ENCODE measurements at regions not wholly inside any gene's neighbourhood (a gene's known extent, or its start where the extent isn't known, plus 50 kb on each side); places are given as distances from the start of the nearest gene placed in this dataset.

DNA sequence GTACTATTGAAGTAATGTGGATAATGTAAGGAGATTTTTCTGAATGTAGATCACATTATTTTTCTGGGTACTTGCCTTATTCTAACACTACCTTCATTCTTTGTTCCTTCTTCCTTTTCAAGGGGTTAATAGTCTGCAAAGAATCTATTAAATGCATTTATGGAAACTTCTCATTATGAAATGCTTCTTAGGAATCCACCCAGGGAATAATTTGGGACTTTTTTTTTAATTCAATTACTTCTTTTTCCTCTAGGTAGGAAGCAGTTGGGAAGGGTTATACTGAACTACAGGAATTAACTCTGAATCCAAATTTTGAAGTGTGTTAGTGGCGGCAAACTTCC lies 173.1 kb downstream of the FOXA2 start:
- TF ChIP-seq ZSCAN18 (CRISPR knock-in tag; IDR thresholded peaks at IDR 0.05) (no peak), JUN (CRISPR knock-in tag; IDR thresholded peaks at IDR 0.05) (no peak), ZNF121 (CRISPR knock-in tag; IDR thresholded peaks at IDR 0.05) (no peak), ESRRA (CRISPR knock-in tag; IDR thresholded peaks at IDR 0.05; ENCODE audit: borderline replicate concordance) (no peak), SMAD3 (CRISPR knock-in tag; IDR thresholded peaks at IDR 0.05; ENCODE audit: borderline replicate concordance) (no peak)
- TF ChIP-seq, protein P1, sequence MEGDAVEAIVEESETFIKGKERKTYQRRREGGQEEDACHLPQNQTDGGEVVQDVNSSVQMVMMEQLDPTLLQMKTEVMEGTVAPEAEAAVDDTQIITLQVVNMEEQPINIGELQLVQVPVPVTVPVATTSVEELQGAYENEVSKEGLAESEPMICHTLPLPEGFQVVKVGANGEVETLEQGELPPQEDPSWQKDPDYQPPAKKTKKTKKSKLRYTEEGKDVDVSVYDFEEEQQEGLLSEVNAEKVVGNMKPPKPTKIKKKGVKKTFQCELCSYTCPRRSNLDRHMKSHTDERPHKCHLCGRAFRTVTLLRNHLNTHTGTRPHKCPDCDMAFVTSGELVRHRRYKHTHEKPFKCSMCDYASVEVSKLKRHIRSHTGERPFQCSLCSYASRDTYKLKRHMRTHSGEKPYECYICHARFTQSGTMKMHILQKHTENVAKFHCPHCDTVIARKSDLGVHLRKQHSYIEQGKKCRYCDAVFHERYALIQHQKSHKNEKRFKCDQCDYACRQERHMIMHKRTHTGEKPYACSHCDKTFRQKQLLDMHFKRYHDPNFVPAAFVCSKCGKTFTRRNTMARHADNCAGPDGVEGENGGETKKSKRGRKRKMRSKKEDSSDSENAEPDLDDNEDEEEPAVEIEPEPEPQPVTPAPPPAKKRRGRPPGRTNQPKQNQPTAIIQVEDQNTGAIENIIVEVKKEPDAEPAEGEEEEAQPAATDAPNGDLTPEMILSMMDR (IDR thresholded peaks at IDR 0.05): no peak
- TF ChIP-seq, protein P2, sequence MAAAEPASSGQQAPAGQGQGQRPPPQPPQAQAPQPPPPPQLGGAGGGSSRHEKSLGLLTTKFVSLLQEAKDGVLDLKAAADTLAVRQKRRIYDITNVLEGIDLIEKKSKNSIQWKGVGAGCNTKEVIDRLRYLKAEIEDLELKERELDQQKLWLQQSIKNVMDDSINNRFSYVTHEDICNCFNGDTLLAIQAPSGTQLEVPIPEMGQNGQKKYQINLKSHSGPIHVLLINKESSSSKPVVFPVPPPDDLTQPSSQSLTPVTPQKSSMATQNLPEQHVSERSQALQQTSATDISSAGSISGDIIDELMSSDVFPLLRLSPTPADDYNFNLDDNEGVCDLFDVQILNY (CRISPR knock-in tag; IDR thresholded peaks at IDR 0.05): no peak
